HEK293 (cell line): ENCODE measurements at regions not wholly inside any gene's neighbourhood (a gene's known extent, or its start where the extent isn't known, plus 50 kb on each side); places are given as distances from the start of the nearest gene placed in this dataset.

ENCODE experiments used
- IKZF3 ChIP-seq: fragments of 450-650 bp; IDR thresholded peaks from 2 replicates; pipeline ENCODE4 v1.5.0; 2018; ENCODE audit warnings: missing biosample characterization, mild to moderate bottlenecking, missing genetic modification characterization, moderate library complexity
- ZNF596 ChIP-seq: fragments of 450-650 bp; IDR thresholded peaks from 2 replicates; pipeline ENCODE4 v1.5.0; 2018; ENCODE audit warnings: missing biosample characterization, mild to moderate bottlenecking, missing genetic modification characterization, moderate library complexity
- ZNF629 ChIP-seq: fragments of 450-650 bp; formaldehyde crosslinking; IDR thresholded peaks from 2 replicates; pipeline ENCODE4 v1.5.1; 2017; ENCODE audit warnings: missing biosample characterization, missing genetic modification characterization

- TF ChIP-seq ZNF629 = no peak
- no peak for TF ChIP-seq ZNF596 (tag by site-specific recombination)
- no peak for TF ChIP-seq IKZF3
Measured at GRCh38 chr14:55976219-55976618, 142.0 kb upstream of the PELI2 start.
